Spleen (tissue), 7 donors: ENCODE measurements at regions not wholly inside any gene's neighbourhood (a gene's known extent, or its start where the extent isn't known, plus 50 kb on each side); places are given as distances from the start of the nearest gene placed in this dataset.

Source experiments
- CTCF ChIP-seq, 11 experiments: fragments of 200-600 bp in 7 of 11; fragments of 450-650 bp in 4 of 11; sonication (generic) in 4 of 11; IDR thresholded peaks in 8 of 11; conservative IDR thresholded peaks in 3 of 11; 1 replicate in 7 of 11; 2 replicates in 4 of 11; pipeline versions ENCODE4 v1.4.0 to v1.8.0; 2016 to 2021; ENCODE audit warnings: antibody characterized with exemption in 11 of 11, inconsistent platforms in 4 of 11, mild to moderate bottlenecking in 1 of 11
- POLR2A ChIP-seq, 3 donors: fragments of 450-650 bp; IDR thresholded peaks; one replicate each; pipeline ENCODE4 v1.5.1; 2017; ENCODE audit warnings: antibody characterized with exemption in 3 of 3, mild to moderate bottlenecking in 1 of 3
- donor health status: DM: no; HTN: no; CAD: no; lungs with moderate emphysema.
- donor health status: DM: no; HTN: no; CAD: no.
- donor health status: DM: no; HTN: no; CAD: no.

- TF ChIP-seq CTCF (IDR thresholded peaks at IDR 0.05 in 8 of 11, conservative IDR thresholded peaks at IDR 0.05 in 3 of 11) (no peak), POLR2A (IDR thresholded peaks at IDR 0.05) (no peak)
Measured at GRCh38 chr14:34237677-34238076, 224.4 kb downstream of the SPTSSA start.
